Mesenchymal stem cell (in vitro differentiated cells and primary cell): ENCODE measurements at regions not wholly inside any gene's neighbourhood (a gene's known extent, or its start where the extent isn't known, plus 50 kb on each side); places are given as distances from the start of the nearest gene placed in this dataset.
"Not testable (repeated sequence)": the region's sequence is repeated elsewhere in the genome, so short reads cannot be mapped to it uniquely, and the experiment has no call there.

Experiments used
- DNase-seq: peaks from one replicate; pipeline ENCODE4 v3.0.0-alpha.2; 2013
- H2AFZ ChIP-seq: one replicate; pipeline ENCODE4 v1.6.1; 2013; ENCODE audit warnings: low read depth, mild to moderate bottlenecking, control low read depth, inconsistent platforms, low read length, moderate library complexity
- H2AK5ac ChIP-seq: 2 replicates; pipeline ENCODE4 v1.6.1; 2013; ENCODE audit warnings: low read length, moderate library complexity, mild to moderate bottlenecking, inconsistent platforms; ENCODE audit not compliant: severe bottlenecking
- H2BK120ac ChIP-seq: one replicate; pipeline ENCODE4 v1.6.1; 2013; ENCODE audit warnings: low read depth, mild to moderate bottlenecking, inconsistent platforms, low read length, moderate library complexity
- H2BK12ac ChIP-seq, 2 experiments: one replicate each; pipeline ENCODE4 v1.6.1; 2013; ENCODE audit warnings: inconsistent platforms in 2 of 2, low read length in 2 of 2, mild to moderate bottlenecking in 2 of 2, moderate library complexity in 2 of 2, control low read depth in 1 of 2
- H2BK15ac ChIP-seq: one replicate; pipeline ENCODE4 v1.6.1; 2013; ENCODE audit warnings: mild to moderate bottlenecking, low read depth, inconsistent platforms; ENCODE audit not compliant: poor library complexity, severe bottlenecking
- H2BK5ac ChIP-seq: 2 replicates; pipeline ENCODE4 v1.6.1; 2013; ENCODE audit warnings: low read depth, mild to moderate bottlenecking, low read length, control low read depth, inconsistent platforms; ENCODE audit not compliant: poor library complexity, severe bottlenecking
- H3K14ac ChIP-seq, 2 experiments: one replicate each; pipeline ENCODE4 v1.6.1; 2013; ENCODE audit warnings: inconsistent platforms in 2 of 2, low read length in 2 of 2, control low read depth in 1 of 2, mild to moderate bottlenecking in 1 of 2, moderate library complexity in 1 of 2
- H3K18ac ChIP-seq, 2 experiments: one replicate each; pipeline ENCODE4 v1.6.1; 2013; ENCODE audit warnings: inconsistent platforms in 2 of 2, low read length in 2 of 2, control low read depth in 1 of 2, low read depth in 1 of 2, mild to moderate bottlenecking in 1 of 2
- H3K23ac ChIP-seq, 2 experiments: one replicate each; pipeline ENCODE4 v1.6.1; 2013; ENCODE audit warnings: inconsistent platforms in 2 of 2, low read length in 2 of 2, mild to moderate bottlenecking in 2 of 2, moderate library complexity in 2 of 2, control low read depth in 1 of 2
- H3K27ac ChIP-seq: 2 replicates; pipeline ENCODE4 v1.5.1; 2013; ENCODE audit warnings: mild to moderate bottlenecking, moderate library complexity, low read length, control low read depth, inconsistent platforms; ENCODE audit not compliant: poor library complexity, severe bottlenecking
- H3K27me3 ChIP-seq, 2 experiments: 2 replicates each; pipeline versions ENCODE4 v1.6.1 to v1.7.0; 2013; ENCODE audit warnings: low read length in 2 of 2, mild to moderate bottlenecking in 2 of 2, moderate library complexity in 2 of 2, control low read depth in 1 of 2, inconsistent platforms in 1 of 2; ENCODE audit not compliant: control insufficient read depth in 1 of 2, insufficient read depth in 1 of 2
- H3K36me3 ChIP-seq, 2 experiments: 2 replicates each; pipeline versions ENCODE4 v1.6.1 to v1.7.0; 2013; ENCODE audit warnings: low read length in 2 of 2, control low read depth in 1 of 2, inconsistent platforms in 1 of 2, low read depth in 1 of 2, mild to moderate bottlenecking in 1 of 2; ENCODE audit not compliant: insufficient read depth in 2 of 2, control insufficient read depth in 1 of 2
- H3K4ac ChIP-seq, 2 experiments: one replicate each; pipeline ENCODE4 v1.6.1; 2013; ENCODE audit warnings: inconsistent platforms in 2 of 2, low read length in 2 of 2, mild to moderate bottlenecking in 2 of 2, moderate library complexity in 2 of 2, control low read depth in 1 of 2, low read depth in 1 of 2
- H3K4me1 ChIP-seq: 2 replicates; pipeline ENCODE4 v1.6.1; 2013; ENCODE audit warnings: low read depth, low read length, control low read depth; ENCODE audit not compliant: control insufficient read depth, insufficient read depth
- H3K4me2 ChIP-seq: 2 replicates; pipeline ENCODE4 v1.6.1; 2013; ENCODE audit warnings: low read length, mild to moderate bottlenecking, inconsistent platforms; ENCODE audit not compliant: poor library complexity, severe bottlenecking
- H3K4me3 ChIP-seq, 2 experiments: 2 replicates each; pipeline versions ENCODE4 v1.5.1 to v1.7.0; 2013; ENCODE audit warnings: low read length in 2 of 2, mild to moderate bottlenecking in 2 of 2, control low read depth in 1 of 2, low read depth in 1 of 2; ENCODE audit not compliant: insufficient read depth in 1 of 2
- H3K79me1 ChIP-seq: replicated peaks from 2 replicates; pipeline ENCODE4 v1.6.1; 2013; ENCODE audit warnings: mild to moderate bottlenecking, control low read depth, low read length, inconsistent platforms; ENCODE audit not compliant: poor library complexity, severe bottlenecking
- H3K9ac ChIP-seq: 2 replicates; pipeline ENCODE4 v1.7.0; 2013; ENCODE audit warnings: mild to moderate bottlenecking, low read length, moderate library complexity
- H3K9me3 ChIP-seq: 2 replicates; pipeline ENCODE4 v1.7.0; 2013; ENCODE audit warnings: mild to moderate bottlenecking, low read length; ENCODE audit not compliant: control insufficient read depth
- H4K8ac ChIP-seq: one replicate; pipeline ENCODE4 v1.6.1; 2013; ENCODE audit warnings: inconsistent platforms, mild to moderate bottlenecking, low read length, moderate library complexity
- H4K91ac ChIP-seq: one replicate; pipeline ENCODE4 v1.6.1; 2013; ENCODE audit warnings: mild to moderate bottlenecking, low read length, inconsistent platforms
- WGBS: methylation state at CpG from one replicate; pipeline ENCODE4 v1.1.7; 2013; ENCODE audit warnings: mixed read lengths; 5-methylcytosine and 5-hydroxymethylcytosine counted together

- H3K4ac ChIP-seq, H3K4me3 ChIP-seq, H2BK120ac ChIP-seq, H3K79me1 ChIP-seq, H3K14ac ChIP-seq, H2BK12ac ChIP-seq, H3K9me3 ChIP-seq, H4K91ac ChIP-seq, H3K9ac ChIP-seq, H4K8ac ChIP-seq, H3K23ac ChIP-seq, H2AK5ac ChIP-seq, H3K4me2 ChIP-seq, H3K27me3 ChIP-seq, H3K36me3 ChIP-seq, H2BK5ac ChIP-seq, H2BK15ac ChIP-seq, H2AFZ ChIP-seq, DNase-seq, H3K18ac ChIP-seq, H3K4me1 ChIP-seq: not testable (repeated sequence)
- 53% methylated on average over 4 of the region's 5 CpGs for WGBS
- H3K27ac ChIP-seq: peak overlapping the region; percentile 79
Observed at GRCh38 chr5:100364757-100365478, 170.3 kb upstream of the FAM174A start.

- H3K27ac ChIP-seq: peak overlapping the region; percentile 79
- not testable (repeated sequence) for H3K9ac ChIP-seq, H2AK5ac ChIP-seq, H3K14ac ChIP-seq, H2BK12ac ChIP-seq, H4K91ac ChIP-seq, H2BK15ac ChIP-seq, H3K36me3 ChIP-seq, H3K4me2 ChIP-seq, H2AFZ ChIP-seq, H4K8ac ChIP-seq, H3K18ac ChIP-seq, DNase-seq, H3K4me3 ChIP-seq, H3K27me3 ChIP-seq, H3K23ac ChIP-seq, H3K9me3 ChIP-seq, H3K4ac ChIP-seq, H3K4me1 ChIP-seq, H2BK5ac ChIP-seq, H2BK120ac ChIP-seq, H3K79me1 ChIP-seq
Observed at GRCh38 chr5:100364343-100364742, 170.8 kb upstream of the FAM174A start.

GRCh38 chr5:100359998-100360397 is 175.2 kb upstream of the FAM174A start:
- H3K14ac ChIP-seq, H4K8ac ChIP-seq, H3K9me3 ChIP-seq, H2BK15ac ChIP-seq, H3K18ac ChIP-seq, H2BK12ac ChIP-seq, H3K4me3 ChIP-seq, H3K9ac ChIP-seq, H3K4me2 ChIP-seq, DNase-seq, H2AFZ ChIP-seq, H2BK120ac ChIP-seq, H3K4me1 ChIP-seq, H3K4ac ChIP-seq, H3K27ac ChIP-seq, H2AK5ac ChIP-seq, H3K27me3 ChIP-seq, H3K36me3 ChIP-seq, H3K79me1 ChIP-seq, H4K91ac ChIP-seq, H3K23ac ChIP-seq, H2BK5ac ChIP-seq: not testable (repeated sequence)
- WGBS: no CpG with 5 or more reads among the region's 1 CpG

GRCh38 chr5:100346269-100346668 is 188.9 kb upstream of the FAM174A start:
- no CpG with 5 or more reads among the region's 2 CpGs for WGBS
- H2BK5ac ChIP-seq, H3K23ac ChIP-seq: not testable (repeated sequence)

More at GRCh38 chr5:100346269-100346668, 188.9 kb upstream of the FAM174A start:
- not testable (repeated sequence) for H3K79me1 ChIP-seq, H2BK12ac ChIP-seq, H3K36me3 ChIP-seq, H3K4ac ChIP-seq, H2AFZ ChIP-seq, H4K91ac ChIP-seq, H3K9ac ChIP-seq, H2BK15ac ChIP-seq, H4K8ac ChIP-seq, H3K4me3 ChIP-seq, H3K14ac ChIP-seq, H2AK5ac ChIP-seq, H3K9me3 ChIP-seq, H3K4me2 ChIP-seq, H3K27ac ChIP-seq, H3K27me3 ChIP-seq, H2BK120ac ChIP-seq, DNase-seq, H3K4me1 ChIP-seq, H3K18ac ChIP-seq
